AG09309 (cell line): ENCODE measurements at regions not wholly inside any gene's neighbourhood (a gene's known extent, or its start where the extent isn't known, plus 50 kb on each side); places are given as distances from the start of the nearest gene placed in this dataset.

Experiments
- DNase-seq: peaks from one replicate; pipeline ENCODE4 v3.0.0-alpha.2; 2010; ENCODE audit warnings: low read depth
- H3K4me3 ChIP-seq: 2 replicates; pipeline ENCODE4 v1.5.1; 2011; ENCODE audit warnings: mild to moderate bottlenecking, low read depth, low read length, moderate library complexity; ENCODE audit not compliant: control insufficient read depth
- TF ChIP-seq, protein P1 (sequence below): IDR thresholded peaks from 2 replicates; pipeline ENCODE4 v1.5.1; 2011; ENCODE audit warnings: mild to moderate bottlenecking, low read depth, low read length, inconsistent platforms; ENCODE audit not compliant: insufficient read depth, control insufficient read depth; ENCODE audit errors: missing control alignments

DNA sequence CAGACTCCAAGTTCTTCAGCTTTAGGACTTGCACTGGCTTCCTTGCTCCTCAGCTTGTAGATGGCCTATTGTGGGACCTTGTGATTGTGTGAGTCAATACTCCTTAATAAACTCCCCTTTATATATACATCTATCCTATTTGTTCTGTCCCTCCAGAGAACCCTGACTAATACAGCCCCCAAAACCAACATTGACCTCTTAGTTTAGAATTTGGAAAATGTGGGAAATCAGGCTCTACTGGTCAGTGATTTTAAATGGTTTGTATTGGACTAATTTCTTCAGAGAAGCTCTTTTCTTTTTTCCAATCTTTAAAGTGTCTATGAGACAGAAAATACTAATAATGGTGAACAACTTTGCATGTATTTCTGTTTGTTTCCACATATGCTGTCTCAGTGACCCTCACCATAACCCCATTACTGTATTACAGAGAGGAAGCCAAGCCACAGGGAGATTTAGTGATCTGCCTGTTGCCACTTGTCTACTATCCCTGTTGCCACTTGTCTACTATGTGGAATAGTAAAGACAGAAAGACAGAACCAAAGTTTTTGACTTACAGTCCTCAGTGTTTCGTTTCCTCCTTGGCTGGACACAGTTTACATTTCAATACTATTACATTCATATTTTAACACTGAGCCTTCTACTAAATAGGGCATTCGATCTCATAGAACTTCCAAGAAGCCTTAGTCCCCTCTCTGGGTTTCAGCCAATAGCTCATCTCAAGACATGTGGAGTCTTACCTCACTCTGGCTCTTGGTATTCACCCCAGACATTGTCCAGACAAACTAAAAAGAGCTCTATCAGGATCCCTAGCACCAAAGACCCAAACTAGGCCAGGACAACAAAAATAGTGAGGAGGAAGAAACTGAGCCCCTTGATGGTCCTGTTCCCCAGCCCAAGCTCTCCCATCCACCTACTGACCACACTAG is 121.0 kb downstream of the AKR1D1 start:
- no peak overlapping the region for H3K4me3 ChIP-seq
- DNase-seq = no peak
- TF ChIP-seq, protein P1, sequence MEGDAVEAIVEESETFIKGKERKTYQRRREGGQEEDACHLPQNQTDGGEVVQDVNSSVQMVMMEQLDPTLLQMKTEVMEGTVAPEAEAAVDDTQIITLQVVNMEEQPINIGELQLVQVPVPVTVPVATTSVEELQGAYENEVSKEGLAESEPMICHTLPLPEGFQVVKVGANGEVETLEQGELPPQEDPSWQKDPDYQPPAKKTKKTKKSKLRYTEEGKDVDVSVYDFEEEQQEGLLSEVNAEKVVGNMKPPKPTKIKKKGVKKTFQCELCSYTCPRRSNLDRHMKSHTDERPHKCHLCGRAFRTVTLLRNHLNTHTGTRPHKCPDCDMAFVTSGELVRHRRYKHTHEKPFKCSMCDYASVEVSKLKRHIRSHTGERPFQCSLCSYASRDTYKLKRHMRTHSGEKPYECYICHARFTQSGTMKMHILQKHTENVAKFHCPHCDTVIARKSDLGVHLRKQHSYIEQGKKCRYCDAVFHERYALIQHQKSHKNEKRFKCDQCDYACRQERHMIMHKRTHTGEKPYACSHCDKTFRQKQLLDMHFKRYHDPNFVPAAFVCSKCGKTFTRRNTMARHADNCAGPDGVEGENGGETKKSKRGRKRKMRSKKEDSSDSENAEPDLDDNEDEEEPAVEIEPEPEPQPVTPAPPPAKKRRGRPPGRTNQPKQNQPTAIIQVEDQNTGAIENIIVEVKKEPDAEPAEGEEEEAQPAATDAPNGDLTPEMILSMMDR = no peak

DNA sequence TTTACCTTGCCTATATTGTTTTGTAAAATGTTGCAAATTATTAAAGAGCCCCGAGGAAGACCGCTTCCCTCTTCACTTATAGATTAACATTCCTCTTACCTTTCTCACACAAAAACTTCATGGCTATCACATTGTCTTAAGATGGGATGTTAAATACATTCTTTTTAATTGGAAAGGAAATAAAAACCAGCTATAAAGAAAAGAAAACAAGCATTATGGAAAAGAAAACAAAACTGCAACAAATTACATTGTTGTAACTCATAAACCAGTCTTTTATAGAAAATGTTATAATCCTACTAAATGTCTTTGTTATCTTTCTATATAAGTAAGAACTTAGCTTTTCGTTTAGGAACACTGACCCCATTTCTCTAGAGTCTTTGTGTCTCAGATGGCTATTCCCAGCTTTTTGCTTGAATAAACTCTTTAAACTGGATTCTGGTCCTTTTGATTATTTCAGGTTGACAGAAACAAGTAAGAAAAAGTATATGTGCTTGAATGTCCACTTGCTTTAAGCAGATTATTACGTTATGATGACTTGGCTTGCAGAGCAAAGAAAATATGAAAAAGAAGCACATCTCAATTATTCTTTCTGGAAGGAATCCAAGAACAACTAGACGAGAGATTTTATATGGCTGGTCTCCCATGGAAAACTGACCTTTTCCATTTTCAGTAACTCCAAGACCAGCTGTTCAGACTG is 128.2 kb downstream of the AKR1D1 start:
- DNase-seq = no peak
- TF ChIP-seq, protein P1 = no peak
- H3K4me3 ChIP-seq = no peak overlapping the region

DNA sequence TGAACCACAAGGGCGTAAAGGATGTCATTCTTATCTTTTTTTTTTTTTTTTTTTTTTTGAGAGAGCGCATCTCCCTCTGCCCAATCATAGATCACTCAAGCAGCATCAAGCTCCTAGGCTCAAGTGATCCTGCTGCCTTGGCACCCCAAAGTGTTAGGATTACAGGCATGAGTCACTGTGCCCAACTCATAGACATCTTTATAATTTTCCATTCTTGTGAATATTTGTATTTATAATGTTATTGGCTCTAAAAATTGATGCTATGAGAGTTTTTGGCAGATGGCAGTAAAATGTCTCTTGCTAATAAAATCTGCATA is 128.7 kb downstream of the AKR1D1 start:
- H3K4me3 ChIP-seq = no peak overlapping the region
- DNase-seq = no peak
- TF ChIP-seq, protein P1 = no peak

DNA sequence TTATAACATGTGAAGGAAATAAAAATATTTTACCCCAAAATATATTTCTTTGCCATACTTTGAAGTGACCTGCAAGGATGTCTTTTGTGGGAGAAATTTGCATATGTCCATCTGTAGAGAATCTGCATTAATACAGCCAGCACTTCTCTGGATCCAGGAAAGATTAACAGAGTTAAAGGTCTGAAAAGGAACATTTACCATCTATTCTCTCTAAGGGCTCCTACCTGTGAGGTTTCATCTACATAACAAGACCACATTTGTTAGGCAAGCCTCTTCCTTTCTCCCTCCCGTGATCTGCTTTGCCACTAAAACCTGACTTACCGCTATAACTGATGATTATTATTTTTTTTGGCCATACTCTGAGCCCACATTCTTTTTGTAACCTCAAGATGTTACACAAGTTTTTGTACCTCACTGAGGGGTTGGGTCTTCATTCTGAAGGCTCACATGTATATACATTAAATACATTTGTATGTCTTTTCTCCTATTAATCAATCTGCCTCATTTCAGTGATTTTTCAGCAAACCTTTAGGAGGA is 129.4 kb downstream of the AKR1D1 start:
- H3K4me3 ChIP-seq = no peak overlapping the region
- TF ChIP-seq, protein P1 = no peak
- no peak for DNase-seq

DNA sequence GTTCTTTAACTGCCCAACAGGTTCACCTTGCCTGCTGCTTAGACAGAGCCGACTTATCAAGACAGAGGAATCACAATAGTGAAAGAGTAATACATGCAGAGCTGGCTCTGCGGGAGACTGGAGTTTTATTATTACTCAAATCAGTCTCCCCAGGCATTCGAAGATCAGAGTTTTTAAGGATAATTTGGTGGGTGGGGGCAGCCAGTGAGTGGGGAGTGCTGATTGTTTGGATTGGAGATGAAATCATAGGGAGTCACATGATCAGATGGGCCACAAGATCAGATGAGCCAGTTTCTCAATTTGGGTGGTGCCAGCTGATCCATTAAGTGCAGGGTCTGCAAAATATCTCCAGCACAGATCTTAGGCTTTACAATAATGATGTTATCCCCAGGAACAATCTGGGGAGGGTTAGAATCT is 131.3 kb downstream of the AKR1D1 start:
- TF ChIP-seq, protein P1 = no peak
- no peak overlapping the region for H3K4me3 ChIP-seq
- DNase-seq = no peak

DNA sequence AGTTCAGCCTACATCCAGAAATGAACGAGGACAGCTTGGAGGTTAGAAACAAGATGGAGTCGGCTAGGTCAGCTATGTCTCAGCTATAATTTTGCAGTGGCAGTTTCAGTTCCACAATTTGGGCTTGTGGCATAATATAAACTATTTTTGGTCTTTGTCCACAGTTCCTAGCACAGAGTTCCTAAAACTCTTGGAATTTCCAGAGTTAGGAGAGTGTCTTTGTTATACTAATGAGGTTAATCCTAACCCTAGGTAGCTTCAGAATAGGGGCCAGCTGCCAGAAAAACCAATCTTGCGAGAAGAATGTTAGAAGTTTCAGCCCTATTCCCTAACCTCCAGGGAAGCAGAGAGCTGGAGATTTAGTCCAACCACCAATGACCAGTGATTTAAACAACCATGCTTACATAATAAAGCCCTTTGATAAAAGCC is 131.9 kb downstream of the AKR1D1 start:
- no peak for DNase-seq
- no peak overlapping the region for H3K4me3 ChIP-seq
- TF ChIP-seq, protein P1 = no peak
